ENCODE measurements at regions not wholly inside any gene's neighbourhood (a gene's known extent, or its start where the extent isn't known, plus 50 kb on each side); places are given as distances from the start of the nearest gene placed in this dataset.

GRCh38 chr2:212894026-212894425 is 257.4 kb downstream of the IKZF2 start:
- no peak for DNase-seq (ENCODE audit: insufficient read length, low spot score, missing footprints)
- no peaks in the 10 kb centered on the region for H3K9me3 ChIP-seq (ENCODE audit: low read depth, low read length)
- no peak overlapping the region for H3K27ac ChIP-seq (ENCODE audit: low read depth, low read length)
- no peak for TF ChIP-seq CTCF (IDR thresholded peaks at IDR 0.05; ENCODE audit: extremely low read depth, low read depth, low read length)
- H2AFZ ChIP-seq (ENCODE audit: low read length) = no peak overlapping the region
- no peaks in the 10 kb centered on the region for H4K20me1 ChIP-seq (ENCODE audit: insufficient read depth, low read length)
- no peaks in the 10 kb centered on the region for H3K27me3 ChIP-seq (ENCODE audit: insufficient read depth, low read length)
- no peak overlapping the region for H3K4me2 ChIP-seq (ENCODE audit: insufficient read depth, low read length)
- no peaks in the 10 kb centered on the region for H3K36me3 ChIP-seq (ENCODE audit: insufficient read depth, low read length)
- no peak overlapping the region for H3K4me3 ChIP-seq (ENCODE audit: insufficient read depth, low read length)
- no peaks in the 10 kb centered on the region for H3K4me1 ChIP-seq (ENCODE audit: insufficient read depth, low read length)
- H3K79me2 ChIP-seq (ENCODE audit: insufficient read depth, low read length) = no peaks in the 10 kb centered on the region

- TF ChIP-seq CTCF (IDR thresholded peaks at IDR 0.05; ENCODE audit: extremely low read depth, low read depth, low read length) = no peak
- H3K36me3 ChIP-seq (ENCODE audit: insufficient read depth, low read length) = no peaks in the 10 kb centered on the region
- no peak for DNase-seq (ENCODE audit: insufficient read length, low spot score, missing footprints)
- H2AFZ ChIP-seq (ENCODE audit: low read length) = peak overlapping the region; percentile 26
- H3K27me3 ChIP-seq (ENCODE audit: insufficient read depth, low read length) = no peaks in the 10 kb centered on the region
- no peaks in the 10 kb centered on the region for H3K4me1 ChIP-seq (ENCODE audit: insufficient read depth, low read length)
- no peaks in the 10 kb centered on the region for H3K79me2 ChIP-seq (ENCODE audit: insufficient read depth, low read length)
- no peaks in the 10 kb centered on the region for H3K9me3 ChIP-seq (ENCODE audit: low read depth, low read length)
- no peak overlapping the region for H3K4me3 ChIP-seq (ENCODE audit: insufficient read depth, low read length)
- H4K20me1 ChIP-seq (ENCODE audit: insufficient read depth, low read length) = no peaks in the 10 kb centered on the region
- no peak overlapping the region for H3K4me2 ChIP-seq (ENCODE audit: insufficient read depth, low read length)
- H3K27ac ChIP-seq (ENCODE audit: low read depth, low read length) = no peak overlapping the region
These were observed 258.2 kb downstream of the IKZF2 start for GRCh38 chr2:212893216-212893615.

GRCh38 chr2:212892193-212892592 is 259.2 kb downstream of the IKZF2 start:
- Histone ChIP-seq H2AFZ (ENCODE audit: low read length) (peak overlapping the region; percentile 65), H3K4me1 (ENCODE audit: insufficient read depth, low read length) (no peaks in the 10 kb centered on the region), H3K27ac (ENCODE audit: low read depth, low read length) (no peak overlapping the region), H3K4me3 (ENCODE audit: insufficient read depth, low read length) (peak overlapping the region; percentile 51), H3K9me3 (ENCODE audit: low read depth, low read length) (no peaks in the 10 kb centered on the region), H4K20me1 (ENCODE audit: insufficient read depth, low read length) (no peaks in the 10 kb centered on the region), H3K4me2 (ENCODE audit: insufficient read depth, low read length) (peak overlapping the region; percentile 71), H3K79me2 (ENCODE audit: insufficient read depth, low read length) (no peaks in the 10 kb centered on the region), H3K36me3 (ENCODE audit: insufficient read depth, low read length) (no peaks in the 10 kb centered on the region), H3K27me3 (ENCODE audit: insufficient read depth, low read length) (no peaks in the 10 kb centered on the region)
- TF ChIP-seq CTCF (IDR thresholded peaks at IDR 0.05; ENCODE audit: extremely low read depth, low read depth, low read length) = peak; percentile 60
- no peak for DNase-seq (ENCODE audit: insufficient read length, low spot score, missing footprints)

- Histone ChIP-seq H3K4me1 (ENCODE audit: insufficient read depth, low read length) (no peaks in the 10 kb centered on the region), H3K4me3 (ENCODE audit: insufficient read depth, low read length) (no peak overlapping the region), H3K4me2 (ENCODE audit: insufficient read depth, low read length) (peak overlapping the region; percentile 71), H3K27me3 (ENCODE audit: insufficient read depth, low read length) (no peaks in the 10 kb centered on the region), H4K20me1 (ENCODE audit: insufficient read depth, low read length) (no peaks in the 10 kb centered on the region), H3K27ac (ENCODE audit: low read depth, low read length) (no peak overlapping the region), H2AFZ (ENCODE audit: low read length) (no peak overlapping the region), H3K79me2 (ENCODE audit: insufficient read depth, low read length) (no peaks in the 10 kb centered on the region), H3K36me3 (ENCODE audit: insufficient read depth, low read length) (no peaks in the 10 kb centered on the region), H3K9me3 (ENCODE audit: low read depth, low read length) (no peaks in the 10 kb centered on the region)
- DNase-seq (ENCODE audit: insufficient read length, low spot score, missing footprints) = no peak
- TF ChIP-seq CTCF (IDR thresholded peaks at IDR 0.05; ENCODE audit: extremely low read depth, low read depth, low read length) = no peak
These were observed 259.8 kb downstream of the IKZF2 start for GRCh38 chr2:212891580-212891979.

Data from osteoblast (primary cell).